Kidney (tissue), 13 donors: ENCODE measurements at regions not wholly inside any gene's neighbourhood (a gene's known extent, or its start where the extent isn't known, plus 50 kb on each side); places are given as distances from the start of the nearest gene placed in this dataset.

Experiments
- DNase-seq, 5 donors: peaks; one replicate each; pipeline ENCODE4 v3.0.0-alpha.2; 2013 to 2020
- FAIRE-seq: peaks from 2 replicates; lab custom pipeline; 2012; peaks lifted over from hg19 to GRCh38; lab: Jason Lieb, UNC
- H3K27ac ChIP-seq, 2 donors: one replicate each; pipeline ENCODE4 v1.7.0; 2013; ENCODE audit warnings: low read depth in 2 of 2, low read length in 2 of 2, inconsistent platforms in 1 of 2
- H3K27me3 ChIP-seq: one replicate; pipeline ENCODE4 v1.7.1; 2013; ENCODE audit warnings: low read length, inconsistent platforms; ENCODE audit not compliant: control insufficient read depth, insufficient read depth
- H3K36me3 ChIP-seq, 3 donors: one replicate each; pipeline versions ENCODE4 v1.7.0 to v1.7.1; 2013; ENCODE audit warnings: low read length in 3 of 3, control low read depth in 1 of 3, inconsistent platforms in 1 of 3; ENCODE audit not compliant: insufficient read depth in 3 of 3, control insufficient read depth in 2 of 3
- H3K4me1 ChIP-seq, 3 donors: one replicate each; pipeline versions ENCODE4 v1.7.0 to v1.7.1; 2013; ENCODE audit warnings: low read length in 3 of 3, inconsistent platforms in 1 of 3, low read depth in 1 of 3; ENCODE audit not compliant: control insufficient read depth in 2 of 3, insufficient read depth in 2 of 3
- H3K4me3 ChIP-seq, 3 donors: one replicate each; pipeline versions ENCODE4 v1.7.0 to v1.8.1; 2013; ENCODE audit warnings: low read length in 3 of 3, control low read depth in 1 of 3, inconsistent platforms in 1 of 3
- H3K9ac ChIP-seq, 3 donors: one replicate each; pipeline versions ENCODE4 v1.7.0 to v1.7.1; 2013; ENCODE audit warnings: low read length in 3 of 3, control low read depth in 1 of 3, inconsistent platforms in 1 of 3
- H3K9me3 ChIP-seq, 3 donors: one replicate each; pipeline versions ENCODE4 v1.7.0 to v1.7.1; 2013; ENCODE audit warnings: low read length in 3 of 3, control low read depth in 1 of 3, inconsistent platforms in 1 of 3; ENCODE audit not compliant: control insufficient read depth in 2 of 3, insufficient read depth in 1 of 3
- CTCF ChIP-seq: IDR thresholded peaks from 3 replicates; pipeline ENCODE4 v1.5.1; 2012; ENCODE audit warnings: mild to moderate bottlenecking, moderate library complexity, borderline replicate concordance; ENCODE audit not compliant: insufficient read depth; ENCODE audit errors: extremely low read depth
- intact Hi-C: fragments of 100-400 bp; cut with DNase I; formaldehyde crosslinking; loops from one replicate; pipeline ENCODE4 v1.11.1; 2022
- donor health status: control.
- donor health status: control.
- donor health status: control.
- donor health status: control.
- donor health status: control.
- donor health status: DM: yes; HTN: yes; CAD: no.
- donor health status: Normal renal cell carcinoma (clear cell type).

GRCh38 chr2:198991431-198991830 is 466.3 kb downstream of the SATB2 start:
- DNase-seq (no peak), FAIRE-seq (no peak)
- Histone ChIP-seq H3K9ac (no peak overlapping the region), H3K4me3 (no peak overlapping the region), H3K27ac (no peak overlapping the region), H3K9me3 (no peaks in the 10 kb centered on the region), H3K4me1 (no peaks in the 10 kb centered on the region), H3K36me3 (no peaks in the 10 kb centered on the region), H3K27me3 (no peaks in the 10 kb centered on the region)
- intact Hi-C loops = no loop called here
- no peak for TF ChIP-seq CTCF

- no peak for DNase-seq
- Histone ChIP-seq H3K27ac (no peak overlapping the region), H3K36me3 (no peaks in the 10 kb centered on the region), H3K4me1 (no peaks in the 10 kb centered on the region), H3K9ac (no peak overlapping the region), H3K27me3 (no peaks in the 10 kb centered on the region), H3K9me3 (peaks cover 0 to 13% (median 8%) of the 10 kb centered on the region in 3 donors), H3K4me3 (no peak overlapping the region)
- intact Hi-C loops = no loop called here
- TF ChIP-seq CTCF = no peak
- no peak for FAIRE-seq
Observed at GRCh38 chr2:198975779-198976178, 482.0 kb downstream of the SATB2 start.

GRCh38 chr2:198973785-198974184 is 484.0 kb downstream of the SATB2 start:
- H3K4me1 ChIP-seq = no peaks in the 10 kb centered on the region
- no peak overlapping the region for H3K9ac ChIP-seq
- FAIRE-seq (no peak), DNase-seq (no peak)
- H3K9me3 ChIP-seq = peaks cover 0 to 13% (median 8%) of the 10 kb centered on the region in 3 donors
- H3K27ac ChIP-seq = no peak overlapping the region
- TF ChIP-seq CTCF = no peak
- no peaks in the 10 kb centered on the region for H3K36me3 ChIP-seq
- intact Hi-C loops = no loop called here
- H3K4me3 ChIP-seq = no peak overlapping the region
- H3K27me3 ChIP-seq = no peaks in the 10 kb centered on the region

- no peaks in the 10 kb centered on the region for H3K4me1 ChIP-seq
- no peak overlapping the region for H3K27ac ChIP-seq
- TF ChIP-seq CTCF = no peak
- H3K9ac ChIP-seq = no peak overlapping the region
- H3K4me3 ChIP-seq = no peak overlapping the region
- H3K36me3 ChIP-seq = no peaks in the 10 kb centered on the region
- no peaks in the 10 kb centered on the region for H3K27me3 ChIP-seq
- no peak for FAIRE-seq
- H3K9me3 ChIP-seq = peaks cover 0 to 13% (median 8%) of the 10 kb centered on the region in 3 donors
- no peak for DNase-seq
- intact Hi-C loops = no loop called here
Observed at GRCh38 chr2:198973181-198973580, 484.6 kb downstream of the SATB2 start.
